Nephron (organoid): ENCODE measurements at regions not wholly inside any gene's neighbourhood (a gene's known extent, or its start where the extent isn't known, plus 50 kb on each side); places are given as distances from the start of the nearest gene placed in this dataset.

Experiments
- H3K27ac Mint-ChIP-seq, 3 experiments: 2 replicates each; pipeline ENCODE4 v1.8.0; 2020; ENCODE audit warnings: mixed read lengths in 3 of 3, mild to moderate bottlenecking in 2 of 3, moderate library complexity in 1 of 3
- H3K27me3 Mint-ChIP-seq: 2 replicates; pipeline ENCODE4 v1.8.0; 2021; ENCODE audit warnings: low read depth, mild to moderate bottlenecking, moderate library complexity, mixed read lengths
- H3K36me3 Mint-ChIP-seq: 2 replicates; pipeline ENCODE4 v1.8.0; 2020; ENCODE audit warnings: low read depth, mixed read lengths
- H3K4me1 Mint-ChIP-seq: 2 replicates; pipeline ENCODE4 v1.8.0; 2020; ENCODE audit warnings: mixed read lengths
- H3K4me3 Mint-ChIP-seq, 3 experiments: 2 replicates each; pipeline ENCODE4 v1.8.0; 2020; ENCODE audit warnings: mild to moderate bottlenecking in 3 of 3, mixed read lengths in 3 of 3, moderate library complexity in 2 of 3
- H3K9me3 Mint-ChIP-seq: 2 replicates; pipeline ENCODE4 v1.8.0; 2020; ENCODE audit warnings: mixed read lengths
- CTCF ChIP-seq, 3 experiments: fragments of 200-600 bp; sonication (generic); IDR thresholded peaks; one replicate each; pipeline ENCODE4 v1.5.0; 2021; ENCODE audit warnings: antibody characterized with exemption in 3 of 3; ENCODE audit not compliant: unreplicated experiment in 3 of 3

GRCh38 chr1:188406636-188407035, 1577.9 kb downstream of the PLA2G4A start:
- Mint-ChIP-seq H3K4me3 (no peak overlapping the region), H3K36me3 (no peaks in the 10 kb centered on the region), H3K27ac (no peak overlapping the region), H3K27me3 (no peaks in the 10 kb centered on the region), H3K4me1 (no peaks in the 10 kb centered on the region), H3K9me3 (peaks cover 3% of the 10 kb centered on the region)
- TF ChIP-seq CTCF (IDR thresholded peaks at IDR 0.05; ENCODE audit: unreplicated experiment in 3 of 3): no peak

- H3K4me1 Mint-ChIP-seq: no peaks in the 10 kb centered on the region
- no peaks in the 10 kb centered on the region for H3K9me3 Mint-ChIP-seq
- no peak overlapping the region for H3K27ac Mint-ChIP-seq
- no peak for TF ChIP-seq CTCF (IDR thresholded peaks at IDR 0.05; ENCODE audit: unreplicated experiment in 3 of 3)
- H3K36me3 Mint-ChIP-seq: no peaks in the 10 kb centered on the region
- H3K4me3 Mint-ChIP-seq: no peak overlapping the region
- peaks cover 3% of the 10 kb centered on the region for H3K27me3 Mint-ChIP-seq
Measured at GRCh38 chr1:188420177-188420576, 1591.4 kb downstream of the PLA2G4A start.

DNA sequence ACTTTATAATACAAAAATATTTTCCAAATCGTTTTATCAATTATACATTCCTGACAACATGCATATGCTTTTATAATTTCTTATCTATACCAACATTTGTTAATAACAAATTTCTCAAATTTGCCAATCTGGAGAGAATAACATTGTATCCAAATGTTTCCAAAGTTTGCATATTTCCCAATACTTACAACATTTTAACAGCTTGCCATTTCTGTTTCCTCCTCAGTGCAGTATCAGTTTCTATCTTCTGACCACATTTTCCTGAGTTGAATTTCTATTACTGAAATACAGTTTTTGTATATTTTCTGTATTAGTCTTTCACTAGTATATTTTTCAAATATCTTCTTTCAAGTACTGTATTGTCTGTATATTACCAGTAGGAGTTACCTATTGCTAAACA, 1594.3 kb downstream of the PLA2G4A start:
- TF ChIP-seq CTCF (IDR thresholded peaks at IDR 0.05; ENCODE audit: unreplicated experiment in 3 of 3): no peak
- no peaks in the 10 kb centered on the region for H3K36me3 Mint-ChIP-seq

DNA sequence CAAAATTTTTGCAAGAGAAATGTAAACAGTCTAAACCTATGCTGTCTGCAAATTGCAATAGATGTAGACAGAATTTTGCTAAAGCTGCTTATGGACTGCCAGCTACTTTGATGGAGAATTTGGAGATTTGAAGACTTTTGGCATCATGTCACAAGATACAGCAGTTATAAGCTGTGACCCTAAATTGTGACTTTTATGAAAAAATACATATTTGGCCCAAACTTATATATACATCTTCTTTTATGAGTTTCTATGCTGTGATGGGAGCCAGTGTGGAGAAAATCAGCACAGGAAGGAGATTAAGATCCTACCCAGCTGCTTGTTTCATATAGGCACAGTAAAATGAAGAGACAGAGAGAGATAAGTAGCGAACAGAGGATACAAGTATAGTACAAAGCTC, 1595.4 kb downstream of the PLA2G4A start:
- H3K36me3 Mint-ChIP-seq: no peaks in the 10 kb centered on the region
- no peaks in the 10 kb centered on the region for H3K4me1 Mint-ChIP-seq
- no peaks in the 10 kb centered on the region for H3K9me3 Mint-ChIP-seq
- H3K27me3 Mint-ChIP-seq: peaks cover 3% of the 10 kb centered on the region
- no peak overlapping the region for H3K4me3 Mint-ChIP-seq
- TF ChIP-seq CTCF (IDR thresholded peaks at IDR 0.05; ENCODE audit: unreplicated experiment in 3 of 3): no peak
- H3K27ac Mint-ChIP-seq: no peak overlapping the region

More for the DNA sequence above, 1594.3 kb downstream of the PLA2G4A start:
- Mint-ChIP-seq H3K27me3 (peaks cover 3% of the 10 kb centered on the region), H3K4me1 (no peaks in the 10 kb centered on the region), H3K9me3 (no peaks in the 10 kb centered on the region), H3K4me3 (no peak overlapping the region), H3K27ac (no peak overlapping the region)

DNA sequence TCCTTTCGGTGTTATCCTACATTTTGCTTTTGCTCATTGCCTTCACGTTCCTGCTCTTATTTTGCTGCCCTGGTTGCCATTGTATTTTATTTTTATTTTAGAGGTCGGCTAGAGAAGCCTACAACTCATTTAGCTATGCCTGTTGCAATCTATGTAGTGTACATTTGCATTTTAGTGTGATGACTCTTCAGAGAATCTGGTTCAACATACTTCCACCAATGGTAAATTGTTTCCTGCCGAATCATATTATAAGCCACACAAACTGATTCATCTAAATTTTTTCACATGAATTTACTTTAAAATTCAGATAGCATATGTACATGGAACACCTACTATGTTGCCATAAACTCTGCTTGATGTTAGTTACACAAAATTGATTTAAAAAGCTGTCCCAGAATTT, 1596.9 kb downstream of the PLA2G4A start:
- no peak for TF ChIP-seq CTCF (IDR thresholded peaks at IDR 0.05; ENCODE audit: unreplicated experiment in 3 of 3)
- no peak overlapping the region for H3K4me3 Mint-ChIP-seq
- no peaks in the 10 kb centered on the region for H3K4me1 Mint-ChIP-seq
- no peak overlapping the region for H3K27ac Mint-ChIP-seq
- peaks cover 1% of the 10 kb centered on the region for H3K27me3 Mint-ChIP-seq
- no peaks in the 10 kb centered on the region for H3K9me3 Mint-ChIP-seq
- no peaks in the 10 kb centered on the region for H3K36me3 Mint-ChIP-seq

DNA sequence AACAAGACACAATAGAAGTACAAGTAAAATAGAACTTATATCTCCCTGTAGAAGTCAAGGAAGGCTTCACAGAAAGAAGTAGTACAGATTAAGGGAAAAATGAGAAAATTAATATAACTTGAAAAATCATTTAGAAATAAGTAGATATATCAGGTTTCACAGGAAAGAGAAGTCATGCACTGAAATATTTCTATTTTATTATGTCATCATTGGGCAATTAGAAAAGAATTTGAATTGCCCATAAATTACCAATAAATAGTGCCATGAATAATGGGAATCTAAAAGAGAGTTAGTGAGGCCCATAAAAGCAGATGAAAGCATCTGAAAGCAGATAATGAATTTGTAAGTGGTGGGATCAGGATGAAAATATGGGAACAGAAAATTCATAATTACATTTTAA, 1597.8 kb downstream of the PLA2G4A start:
- H3K27ac Mint-ChIP-seq: no peak overlapping the region
- no peaks in the 10 kb centered on the region for H3K4me1 Mint-ChIP-seq
- no peaks in the 10 kb centered on the region for H3K9me3 Mint-ChIP-seq
- no peak overlapping the region for H3K4me3 Mint-ChIP-seq
- H3K27me3 Mint-ChIP-seq: no peaks in the 10 kb centered on the region
- no peaks in the 10 kb centered on the region for H3K36me3 Mint-ChIP-seq
- no peak for TF ChIP-seq CTCF (IDR thresholded peaks at IDR 0.05; ENCODE audit: unreplicated experiment in 3 of 3)
